Epithelial cell of esophagus (primary cell): ENCODE measurements at regions not wholly inside any gene's neighbourhood (a gene's known extent, or its start where the extent isn't known, plus 50 kb on each side); places are given as distances from the start of the nearest gene placed in this dataset.

Experiments
- DNase-seq: peaks from one replicate; pipeline ENCODE4 v3.0.0; 2010; ENCODE audit warnings: low read depth
- H3K4me3 ChIP-seq: 2 replicates; pipeline ENCODE4 v1.5.1; 2011; ENCODE audit warnings: mild to moderate bottlenecking, low read length, control low read depth
- TF ChIP-seq, protein P1 (sequence below): IDR thresholded peaks from 2 replicates; pipeline ENCODE4 v1.5.1; 2011; ENCODE audit warnings: low read depth, mild to moderate bottlenecking, low read length, control low read depth, inconsistent platforms; ENCODE audit not compliant: insufficient read depth; ENCODE audit errors: missing control alignments

DNA sequence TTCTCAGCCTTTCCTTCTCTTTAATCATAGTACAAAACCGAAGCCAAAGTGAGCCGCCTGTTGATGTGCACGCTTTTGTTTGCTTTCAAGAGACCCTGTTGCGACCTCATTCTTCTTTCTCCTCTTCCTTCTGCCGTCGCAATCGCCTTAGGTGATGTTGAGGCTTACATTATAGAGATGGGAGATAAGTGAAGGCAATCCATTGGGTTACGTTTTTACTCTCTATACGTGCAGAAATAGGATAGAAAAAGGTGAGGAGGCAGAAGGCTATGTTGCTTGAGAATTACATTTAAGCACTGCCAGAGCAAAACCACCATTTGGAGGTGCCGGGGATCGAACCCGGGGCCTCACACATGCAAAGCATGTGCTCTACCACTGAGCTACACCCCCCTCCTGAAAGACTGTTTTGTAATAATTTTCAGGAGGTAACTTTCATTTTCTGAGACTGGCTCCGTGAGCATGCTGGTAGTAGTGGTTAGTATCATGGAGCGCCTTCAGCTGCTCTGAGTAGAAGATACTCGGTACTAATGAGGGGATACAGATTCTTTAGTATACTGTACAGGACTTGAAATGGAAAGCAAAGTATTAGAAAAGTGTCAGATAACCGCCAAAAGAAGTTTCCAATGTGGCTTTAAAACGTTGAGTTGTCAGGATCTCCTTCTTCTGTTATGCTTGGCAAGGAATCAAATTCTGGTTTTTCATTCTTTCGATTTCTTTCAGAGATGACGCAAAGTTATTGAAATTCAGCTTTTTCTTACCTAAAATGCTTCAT is 165.6 kb downstream of the TRIM27 start:
- TF ChIP-seq, protein P1, sequence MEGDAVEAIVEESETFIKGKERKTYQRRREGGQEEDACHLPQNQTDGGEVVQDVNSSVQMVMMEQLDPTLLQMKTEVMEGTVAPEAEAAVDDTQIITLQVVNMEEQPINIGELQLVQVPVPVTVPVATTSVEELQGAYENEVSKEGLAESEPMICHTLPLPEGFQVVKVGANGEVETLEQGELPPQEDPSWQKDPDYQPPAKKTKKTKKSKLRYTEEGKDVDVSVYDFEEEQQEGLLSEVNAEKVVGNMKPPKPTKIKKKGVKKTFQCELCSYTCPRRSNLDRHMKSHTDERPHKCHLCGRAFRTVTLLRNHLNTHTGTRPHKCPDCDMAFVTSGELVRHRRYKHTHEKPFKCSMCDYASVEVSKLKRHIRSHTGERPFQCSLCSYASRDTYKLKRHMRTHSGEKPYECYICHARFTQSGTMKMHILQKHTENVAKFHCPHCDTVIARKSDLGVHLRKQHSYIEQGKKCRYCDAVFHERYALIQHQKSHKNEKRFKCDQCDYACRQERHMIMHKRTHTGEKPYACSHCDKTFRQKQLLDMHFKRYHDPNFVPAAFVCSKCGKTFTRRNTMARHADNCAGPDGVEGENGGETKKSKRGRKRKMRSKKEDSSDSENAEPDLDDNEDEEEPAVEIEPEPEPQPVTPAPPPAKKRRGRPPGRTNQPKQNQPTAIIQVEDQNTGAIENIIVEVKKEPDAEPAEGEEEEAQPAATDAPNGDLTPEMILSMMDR, result no peak
- peak overlapping the region; percentile 35 for H3K4me3 ChIP-seq
- peak; percentile 86 for DNase-seq

DNA sequence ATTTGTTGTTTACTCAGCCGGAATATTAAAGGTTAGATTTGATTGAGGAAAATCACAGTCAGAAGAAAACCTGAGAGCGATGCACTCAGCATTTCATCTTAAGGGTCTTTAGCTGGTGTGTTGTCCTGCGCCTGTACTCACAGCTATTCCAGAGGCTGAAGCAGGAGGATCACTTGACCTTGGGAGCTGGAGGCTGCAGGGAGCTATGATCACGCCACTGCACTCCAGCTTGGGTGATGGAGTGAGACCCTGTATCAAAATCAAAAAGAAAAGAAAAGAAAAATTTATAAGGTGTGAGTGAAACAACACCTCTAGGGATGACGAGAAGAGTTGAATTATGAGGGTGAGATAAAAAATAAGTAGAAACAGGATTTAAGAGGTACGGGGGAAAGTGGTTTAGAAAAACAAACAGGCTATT is 165.0 kb downstream of the TRIM27 start:
- TF ChIP-seq, protein P1, result no peak
- H3K4me3 ChIP-seq, result no peak overlapping the region
- no peak for DNase-seq

DNA sequence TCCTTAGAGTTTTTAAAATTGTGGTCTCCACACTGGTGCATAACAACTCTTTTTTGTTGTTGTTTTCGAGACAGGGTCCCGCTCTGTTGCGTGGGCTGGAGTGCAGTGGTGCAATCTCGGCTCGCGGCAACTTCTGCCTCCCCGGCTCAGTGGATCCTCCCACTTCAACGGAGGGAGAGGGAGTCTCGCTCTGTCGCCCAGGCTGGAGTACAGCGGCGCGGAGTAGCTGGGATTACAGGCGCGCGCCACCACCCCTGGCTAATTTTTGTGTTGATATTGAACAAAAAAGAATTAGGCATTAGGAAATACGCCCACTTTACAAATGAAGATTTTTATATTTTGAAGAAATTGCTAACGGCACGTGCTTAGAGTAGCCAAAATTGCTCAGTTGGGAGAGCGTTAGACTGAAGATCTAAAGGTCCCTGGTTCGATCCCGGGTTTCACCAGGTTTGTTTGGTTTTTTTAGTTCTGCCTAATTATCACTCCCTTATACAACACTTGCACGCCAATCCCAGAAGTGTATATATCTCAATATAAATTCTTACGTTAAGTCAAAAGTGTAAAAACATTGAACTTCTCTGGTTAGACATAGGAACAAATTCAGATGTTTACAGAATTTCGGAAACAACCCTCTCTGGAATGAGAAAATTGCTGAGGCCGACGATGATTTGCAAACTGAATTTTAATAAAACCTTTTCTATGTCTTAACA is 159.6 kb downstream of the TRIM27 start:
- DNase-seq, result no peak
- TF ChIP-seq, protein P1, result no peak
- no peak overlapping the region for H3K4me3 ChIP-seq

DNA sequence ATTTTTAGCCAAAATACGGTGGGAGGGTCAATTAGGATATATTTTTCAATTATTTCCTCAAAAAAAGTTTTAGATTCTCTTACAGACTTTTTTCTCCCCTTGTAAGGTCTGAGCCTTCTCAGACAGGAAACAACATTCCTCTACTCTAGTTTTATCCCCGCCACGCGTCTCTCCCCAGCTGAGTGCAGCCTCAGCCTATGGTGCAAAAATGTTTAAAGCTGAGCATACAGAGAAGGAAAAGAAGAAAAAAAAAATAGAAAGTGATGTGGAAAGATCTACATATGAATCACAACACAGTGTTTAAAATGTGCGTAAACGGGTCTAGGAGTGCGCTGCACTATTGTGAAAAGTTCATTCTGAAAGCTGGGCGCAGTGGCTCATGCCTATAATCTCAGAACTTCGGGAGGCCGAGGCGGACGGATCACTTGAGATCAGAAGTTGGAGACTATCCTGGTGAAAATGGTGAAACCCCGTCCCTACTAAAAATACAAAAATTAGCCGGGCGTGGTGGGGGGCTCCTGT is 159.0 kb downstream of the TRIM27 start:
- H3K4me3 ChIP-seq, result no peak overlapping the region
- DNase-seq, result no peak
- TF ChIP-seq, protein P1, result no peak

DNA sequence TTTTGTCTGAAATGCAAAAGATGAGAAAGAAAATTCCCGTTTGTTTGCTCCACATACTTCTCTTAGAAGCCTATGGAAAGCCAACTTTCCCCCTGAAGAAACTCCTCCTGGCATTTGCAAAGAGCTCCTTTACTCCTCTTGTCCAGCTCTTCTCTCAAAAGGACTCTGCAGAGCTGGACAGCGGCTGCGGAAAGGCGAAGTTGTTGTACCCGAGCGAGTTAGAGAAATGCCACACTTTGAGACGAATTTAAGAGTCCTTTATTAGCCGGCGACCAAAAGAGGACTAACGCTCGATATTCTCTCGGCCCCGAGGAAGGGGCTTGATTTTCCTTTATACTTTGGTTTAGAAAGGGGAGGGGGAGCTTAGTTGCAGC is 157.8 kb downstream of the TRIM27 start:
- TF ChIP-seq, protein P1, result no peak
- no peak for DNase-seq
- H3K4me3 ChIP-seq, result no peak overlapping the region

DNA sequence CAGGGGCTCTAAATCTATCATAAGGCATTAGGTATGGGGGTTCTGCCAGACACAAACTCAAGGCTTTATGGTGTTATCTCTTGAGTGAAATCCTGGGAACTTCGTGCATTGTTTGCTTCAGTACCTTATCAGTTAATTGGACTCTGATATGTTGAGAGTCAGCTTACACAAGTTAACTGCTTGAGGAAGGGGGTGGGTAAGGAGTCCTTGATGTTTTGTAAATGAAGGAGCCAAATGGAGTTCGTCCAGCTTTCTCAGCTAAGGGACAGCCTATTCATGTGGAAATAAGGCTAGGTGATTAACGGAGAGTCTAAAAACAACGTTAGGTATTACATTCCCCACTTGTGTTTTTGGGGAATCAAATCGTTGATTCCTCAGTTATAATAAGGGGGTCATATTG is 157.4 kb downstream of the TRIM27 start:
- TF ChIP-seq, protein P1, result no peak
- H3K4me3 ChIP-seq, result no peak overlapping the region
- no peak for DNase-seq
